OCI-LY1 (cell line): ENCODE measurements at regions not wholly inside any gene's neighbourhood (a gene's known extent, or its start where the extent isn't known, plus 50 kb on each side); places are given as distances from the start of the nearest gene placed in this dataset.
"Not testable (repeated sequence)": the region's sequence is repeated elsewhere in the genome, so short reads cannot be mapped to it uniquely, and the experiment has no call there.

Experiments used
- H2AFZ ChIP-seq: fragments of 200-600 bp; sonication (generic), shearing (Covaris generic); 2 replicates; pipeline ENCODE4 v1.6.0; 2014; ENCODE audit warnings: antibody characterized with exemption, mild to moderate bottlenecking, low read length
- H3F3A ChIP-seq: fragments of 200-600 bp; sonication (generic), shearing (Covaris generic); 2 replicates; pipeline ENCODE4 v1.6.0; 2014; ENCODE audit warnings: mild to moderate bottlenecking, antibody characterized with exemption, low read length, moderate library complexity; ENCODE audit not compliant: insufficient read depth
- H3K27ac ChIP-seq: fragments of 200-600 bp; sonication (generic); 2 replicates; pipeline ENCODE4 v1.5.1; 2014; ENCODE audit warnings: low read length, mixed run types, mild to moderate bottlenecking, low read depth; ENCODE audit not compliant: poor library complexity, severe bottlenecking
- H3K27me3 ChIP-seq: fragments of 200-600 bp; sonication (generic); 2 replicates; pipeline ENCODE4 v1.6.0; 2014; ENCODE audit warnings: antibody characterized with exemption, mild to moderate bottlenecking, low read length, moderate library complexity; ENCODE audit not compliant: insufficient read depth
- H3K36me3 ChIP-seq: fragments of 200-600 bp; sonication (generic); 2 replicates; pipeline ENCODE4 v1.6.1; 2014; ENCODE audit warnings: mild to moderate bottlenecking, antibody characterized with exemption, low read length, moderate library complexity, mixed read lengths; ENCODE audit not compliant: insufficient read depth
- H3K4me1 ChIP-seq: fragments of 200-600 bp; sonication (generic); 2 replicates; pipeline ENCODE4 v1.5.1; 2014; ENCODE audit warnings: mild to moderate bottlenecking, low read length, moderate library complexity; ENCODE audit not compliant: insufficient read depth, severe bottlenecking
- H3K4me2 ChIP-seq: fragments of 200-600 bp; sonication (generic), shearing (Covaris generic); 2 replicates; pipeline ENCODE4 v1.6.1; 2014; ENCODE audit warnings: low read length
- H3K4me3 ChIP-seq: fragments of 200-600 bp; sonication (generic); 2 replicates; pipeline ENCODE4 v1.5.1; 2014; ENCODE audit warnings: low read length, low read depth, mild to moderate bottlenecking, mixed read lengths; ENCODE audit not compliant: poor library complexity, severe bottlenecking
- H3K79me2 ChIP-seq: fragments of 200-600 bp; shearing (Covaris generic); 2 replicates; pipeline ENCODE4 v1.6.1; 2016; ENCODE audit warnings: mixed run types, low read length, mixed read lengths; ENCODE audit not compliant: insufficient read depth
- H3K9ac ChIP-seq: fragments of 200-600 bp; sonication (generic), shearing (Covaris generic); 2 replicates; pipeline ENCODE4 v1.6.1; 2014; ENCODE audit warnings: mild to moderate bottlenecking, low read length, mixed read lengths
- H3K9me2 ChIP-seq: fragments of 200-600 bp; sonication (generic), shearing (Covaris generic); 2 replicates; pipeline ENCODE4 v1.6.1; 2014; ENCODE audit warnings: low read depth, mild to moderate bottlenecking, low read length, mixed read lengths
- H3K9me3 ChIP-seq: fragments of 200-600 bp; shearing (Covaris generic); 2 replicates; pipeline ENCODE4 v1.6.1; 2014; ENCODE audit warnings: low read length, mixed read lengths
- H4K20me1 ChIP-seq: fragments of 200-600 bp; sonication (generic), shearing (Covaris generic); 2 replicates; pipeline ENCODE4 v1.6.0; 2016; ENCODE audit warnings: mild to moderate bottlenecking, low read length; ENCODE audit not compliant: insufficient read depth
- EZH2 ChIP-seq: fragments of 200-600 bp; sonication (generic), shearing (Covaris generic); IDR thresholded peaks from 2 replicates; pipeline ENCODE4 v1.8.0; 2017; ENCODE audit warnings: borderline replicate concordance, mixed run types, mild to moderate bottlenecking, antibody characterized with exemption, low read length, moderate library complexity, mixed read lengths
- TF ChIP-seq, protein P1 (sequence below): fragments of 200-600 bp; sonication (generic), shearing (Covaris generic); IDR thresholded peaks from 2 replicates; pipeline ENCODE4 v1.5.1; 2017; ENCODE audit warnings: mild to moderate bottlenecking, antibody characterized with exemption, low read length, moderate library complexity, mixed read lengths

- no peak for TF ChIP-seq EZH2
- TF ChIP-seq, protein P1, sequence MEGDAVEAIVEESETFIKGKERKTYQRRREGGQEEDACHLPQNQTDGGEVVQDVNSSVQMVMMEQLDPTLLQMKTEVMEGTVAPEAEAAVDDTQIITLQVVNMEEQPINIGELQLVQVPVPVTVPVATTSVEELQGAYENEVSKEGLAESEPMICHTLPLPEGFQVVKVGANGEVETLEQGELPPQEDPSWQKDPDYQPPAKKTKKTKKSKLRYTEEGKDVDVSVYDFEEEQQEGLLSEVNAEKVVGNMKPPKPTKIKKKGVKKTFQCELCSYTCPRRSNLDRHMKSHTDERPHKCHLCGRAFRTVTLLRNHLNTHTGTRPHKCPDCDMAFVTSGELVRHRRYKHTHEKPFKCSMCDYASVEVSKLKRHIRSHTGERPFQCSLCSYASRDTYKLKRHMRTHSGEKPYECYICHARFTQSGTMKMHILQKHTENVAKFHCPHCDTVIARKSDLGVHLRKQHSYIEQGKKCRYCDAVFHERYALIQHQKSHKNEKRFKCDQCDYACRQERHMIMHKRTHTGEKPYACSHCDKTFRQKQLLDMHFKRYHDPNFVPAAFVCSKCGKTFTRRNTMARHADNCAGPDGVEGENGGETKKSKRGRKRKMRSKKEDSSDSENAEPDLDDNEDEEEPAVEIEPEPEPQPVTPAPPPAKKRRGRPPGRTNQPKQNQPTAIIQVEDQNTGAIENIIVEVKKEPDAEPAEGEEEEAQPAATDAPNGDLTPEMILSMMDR = no peak
- no peaks in the 10 kb centered on the region for H3K79me2 ChIP-seq
- H3K9me2 ChIP-seq = no peaks in the 10 kb centered on the region
- no peak overlapping the region for H3K27ac ChIP-seq
- H3K4me2 ChIP-seq = no peak overlapping the region
- no peaks in the 10 kb centered on the region for H4K20me1 ChIP-seq
- no peak overlapping the region for H2AFZ ChIP-seq
- no peaks in the 10 kb centered on the region for H3K4me1 ChIP-seq
- H3K4me3 ChIP-seq = no peak overlapping the region
- no peaks in the 10 kb centered on the region for H3K36me3 ChIP-seq
- no peaks in the 10 kb centered on the region for H3F3A ChIP-seq
- no peaks in the 10 kb centered on the region for H3K9me3 ChIP-seq
- H3K9ac ChIP-seq = no peak overlapping the region
- no peaks in the 10 kb centered on the region for H3K27me3 ChIP-seq
These were observed 56.4 kb upstream of the NXT1 start for GRCh38 chr20:23294166-23294565.

DNA sequence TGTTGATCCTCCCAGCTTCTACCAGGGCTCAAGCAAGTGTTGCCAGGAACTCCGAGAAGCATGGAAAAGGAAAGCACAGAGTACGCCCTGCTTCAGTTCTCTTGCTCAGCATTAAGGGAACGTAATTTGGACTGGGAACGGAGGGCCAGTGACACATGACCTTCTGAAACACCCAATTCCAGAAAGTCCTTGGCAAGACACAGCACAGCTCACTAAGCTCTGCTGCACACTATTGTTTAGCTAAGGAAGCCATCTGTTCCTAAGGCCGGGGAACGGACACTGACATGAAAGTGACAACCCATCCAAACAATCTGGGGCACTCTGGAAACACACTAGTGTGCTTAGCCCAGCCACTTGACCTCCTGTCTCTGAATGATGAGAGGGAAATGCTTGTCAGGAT is 56.9 kb upstream of the NXT1 start:
- Histone ChIP-seq H3K79me2 (no peaks in the 10 kb centered on the region), H3K4me3 (no peak overlapping the region), H3K27me3 (no peaks in the 10 kb centered on the region), H3F3A (no peaks in the 10 kb centered on the region), H3K4me2 (no peak overlapping the region), H3K9me2 (no peaks in the 10 kb centered on the region), H2AFZ (no peak overlapping the region), H3K9ac (no peak overlapping the region), H3K4me1 (no peaks in the 10 kb centered on the region), H3K36me3 (no peaks in the 10 kb centered on the region), H3K27ac (no peak overlapping the region), H3K9me3 (no peaks in the 10 kb centered on the region), H4K20me1 (no peaks in the 10 kb centered on the region)
- no peak for TF ChIP-seq EZH2
- TF ChIP-seq, protein P1 = no peak

- not testable (repeated sequence) for H3K9ac ChIP-seq, H3K9me3 ChIP-seq, H4K20me1 ChIP-seq, H2AFZ ChIP-seq, H3F3A ChIP-seq, H3K4me2 ChIP-seq, H3K36me3 ChIP-seq, H3K27ac ChIP-seq, H3K4me3 ChIP-seq, H3K27me3 ChIP-seq, H3K4me1 ChIP-seq, H3K79me2 ChIP-seq, H3K9me2 ChIP-seq
These were observed 58.3 kb upstream of the NXT1 start for GRCh38 chr20:23292311-23292710.

DNA sequence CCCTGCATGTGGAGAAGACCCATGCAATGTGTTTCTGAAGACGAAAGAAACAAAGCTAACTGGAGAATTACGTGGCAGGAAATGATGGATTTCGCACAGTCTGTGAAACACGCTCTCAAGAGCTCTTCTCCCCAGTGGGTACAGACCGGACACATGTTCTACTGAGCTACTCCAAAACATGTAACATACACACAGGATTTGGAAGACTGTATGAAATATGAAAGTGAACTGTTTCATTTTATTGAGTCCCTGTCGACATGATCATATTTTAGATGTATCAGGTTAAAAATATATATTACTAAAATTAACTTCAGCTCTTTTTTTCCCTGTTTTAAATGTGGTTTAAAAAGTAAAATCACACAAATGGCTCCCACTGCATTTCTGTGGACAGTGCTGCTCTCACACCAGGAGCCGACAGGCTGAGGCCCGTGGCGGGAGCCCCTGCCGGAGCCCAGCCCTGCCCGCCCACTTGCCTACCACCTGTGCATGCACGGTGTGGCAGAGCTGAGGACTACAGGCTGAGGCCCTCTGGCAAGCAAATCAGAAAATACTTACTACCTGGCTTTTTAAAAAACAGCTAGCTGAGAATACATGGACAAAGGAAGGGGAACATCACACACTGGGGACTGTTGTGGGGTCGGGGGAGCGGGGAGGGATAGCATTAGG is 58.9 kb upstream of the NXT1 start:
- Histone ChIP-seq H3F3A (no peaks in the 10 kb centered on the region), H3K27ac (no peak overlapping the region), H2AFZ (no peak overlapping the region), H3K9ac (no peak overlapping the region), H3K27me3 (no peaks in the 10 kb centered on the region), H3K4me3 (no peak overlapping the region), H3K4me1 (no peaks in the 10 kb centered on the region), H3K79me2 (no peaks in the 10 kb centered on the region), H3K9me2 (no peaks in the 10 kb centered on the region), H3K36me3 (no peaks in the 10 kb centered on the region), H4K20me1 (no peaks in the 10 kb centered on the region), H3K4me2 (no peak overlapping the region), H3K9me3 (no peaks in the 10 kb centered on the region)
- TF ChIP-seq, protein P1 = no peak
- no peak for TF ChIP-seq EZH2
